AG09309 (cell line): ENCODE measurements at regions not wholly inside any gene's neighbourhood (a gene's known extent, or its start where the extent isn't known, plus 50 kb on each side); places are given as distances from the start of the nearest gene placed in this dataset.

Source experiments
- DNase-seq: peaks from one replicate; pipeline ENCODE4 v3.0.0-alpha.2; 2010; ENCODE audit warnings: low read depth
- H3K4me3 ChIP-seq: 2 replicates; pipeline ENCODE4 v1.5.1; 2011; ENCODE audit warnings: mild to moderate bottlenecking, low read depth, low read length, moderate library complexity; ENCODE audit not compliant: control insufficient read depth
- CTCF ChIP-seq: IDR thresholded peaks from 2 replicates; pipeline ENCODE4 v1.5.1; 2011; ENCODE audit warnings: mild to moderate bottlenecking, low read depth, low read length, inconsistent platforms; ENCODE audit not compliant: insufficient read depth, control insufficient read depth; ENCODE audit errors: missing control alignments

GRCh38 chr9:107894572-107895261 lies 405.1 kb upstream of the KLF4 start:
- DNase-seq, result no peak

GRCh38 chr9:107890921-107891465 lies 401.4 kb upstream of the KLF4 start:
- no peak for DNase-seq
- no peak for TF ChIP-seq CTCF
- H3K4me3 ChIP-seq, result no peak overlapping the region

More at GRCh38 chr9:107894572-107895261, 405.1 kb upstream of the KLF4 start:
- no peak for TF ChIP-seq CTCF
- H3K4me3 ChIP-seq, result no peak overlapping the region

GRCh38 chr9:107888773-107889227 lies 399.2 kb upstream of the KLF4 start:
- H3K4me3 ChIP-seq, result no peak overlapping the region
- TF ChIP-seq CTCF, result no peak
- DNase-seq, result no peak

- DNase-seq, result no peak
- H3K4me3 ChIP-seq, result no peak overlapping the region
- TF ChIP-seq CTCF, result no peak
Measured at GRCh38 chr9:107886826-107887225, 397.3 kb upstream of the KLF4 start.

GRCh38 chr9:107883496-107884124 lies 394.0 kb upstream of the KLF4 start:
- no peak for DNase-seq
- TF ChIP-seq CTCF, result no peak
- H3K4me3 ChIP-seq, result no peak overlapping the region

GRCh38 chr9:107881626-107882300 lies 392.2 kb upstream of the KLF4 start:
- H3K4me3 ChIP-seq, result no peak overlapping the region
- DNase-seq, result no peak
- TF ChIP-seq CTCF, result no peak
